AG09309 (cell line): ENCODE measurements at regions not wholly inside any gene's neighbourhood (a gene's known extent, or its start where the extent isn't known, plus 50 kb on each side); places are given as distances from the start of the nearest gene placed in this dataset.

Source experiments
- DNase-seq: peaks from one replicate; pipeline ENCODE4 v3.0.0-alpha.2; 2010; ENCODE audit warnings: low read depth
- H3K4me3 ChIP-seq: 2 replicates; pipeline ENCODE4 v1.5.1; 2011; ENCODE audit warnings: mild to moderate bottlenecking, low read depth, low read length, moderate library complexity; ENCODE audit not compliant: control insufficient read depth
- TF ChIP-seq, protein P1 (sequence below): IDR thresholded peaks from 2 replicates; pipeline ENCODE4 v1.5.1; 2011; ENCODE audit warnings: mild to moderate bottlenecking, low read depth, low read length, inconsistent platforms; ENCODE audit not compliant: insufficient read depth, control insufficient read depth; ENCODE audit errors: missing control alignments

DNA sequence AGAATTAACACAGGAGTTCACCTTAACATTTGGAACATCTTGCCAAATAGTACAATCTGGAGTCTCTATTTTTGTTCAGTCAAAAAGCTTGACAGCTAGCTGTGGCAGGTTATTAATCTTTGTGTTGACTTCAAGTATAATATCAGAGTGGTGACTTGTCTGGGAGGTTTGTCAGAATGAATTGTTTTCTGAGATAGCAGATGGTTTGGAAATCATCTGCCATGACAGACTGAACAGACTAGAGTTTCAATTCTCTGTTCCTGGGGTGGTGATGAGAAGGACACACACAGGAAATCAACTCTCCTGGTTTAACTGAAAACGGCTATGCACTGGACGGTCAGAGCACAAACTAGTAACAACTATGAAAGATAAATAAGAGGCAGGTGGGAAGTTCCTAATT is 203.3 kb upstream of the EMCN start:
- TF ChIP-seq, protein P1, sequence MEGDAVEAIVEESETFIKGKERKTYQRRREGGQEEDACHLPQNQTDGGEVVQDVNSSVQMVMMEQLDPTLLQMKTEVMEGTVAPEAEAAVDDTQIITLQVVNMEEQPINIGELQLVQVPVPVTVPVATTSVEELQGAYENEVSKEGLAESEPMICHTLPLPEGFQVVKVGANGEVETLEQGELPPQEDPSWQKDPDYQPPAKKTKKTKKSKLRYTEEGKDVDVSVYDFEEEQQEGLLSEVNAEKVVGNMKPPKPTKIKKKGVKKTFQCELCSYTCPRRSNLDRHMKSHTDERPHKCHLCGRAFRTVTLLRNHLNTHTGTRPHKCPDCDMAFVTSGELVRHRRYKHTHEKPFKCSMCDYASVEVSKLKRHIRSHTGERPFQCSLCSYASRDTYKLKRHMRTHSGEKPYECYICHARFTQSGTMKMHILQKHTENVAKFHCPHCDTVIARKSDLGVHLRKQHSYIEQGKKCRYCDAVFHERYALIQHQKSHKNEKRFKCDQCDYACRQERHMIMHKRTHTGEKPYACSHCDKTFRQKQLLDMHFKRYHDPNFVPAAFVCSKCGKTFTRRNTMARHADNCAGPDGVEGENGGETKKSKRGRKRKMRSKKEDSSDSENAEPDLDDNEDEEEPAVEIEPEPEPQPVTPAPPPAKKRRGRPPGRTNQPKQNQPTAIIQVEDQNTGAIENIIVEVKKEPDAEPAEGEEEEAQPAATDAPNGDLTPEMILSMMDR, result no peak
- no peak overlapping the region for H3K4me3 ChIP-seq
- no peak for DNase-seq

DNA sequence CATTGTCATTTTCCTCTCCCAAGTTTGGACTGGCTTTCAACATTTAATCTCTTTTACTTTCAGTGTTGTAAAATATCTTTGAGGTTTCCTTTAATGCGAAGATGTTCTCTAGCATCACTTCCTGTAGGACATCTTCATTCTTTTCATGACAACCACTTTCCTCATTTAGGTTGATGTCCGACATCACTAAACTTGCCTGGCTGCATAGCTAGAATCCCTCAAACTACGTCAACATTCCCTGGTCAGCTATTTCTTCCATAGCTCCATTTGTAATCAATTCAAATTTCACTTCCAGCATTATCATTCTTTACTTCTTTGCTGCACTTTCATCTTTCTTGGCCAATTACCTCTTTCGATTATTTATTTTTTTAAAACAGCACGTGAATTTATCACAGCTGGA is 198.6 kb upstream of the EMCN start:
- no peak for DNase-seq

DNA sequence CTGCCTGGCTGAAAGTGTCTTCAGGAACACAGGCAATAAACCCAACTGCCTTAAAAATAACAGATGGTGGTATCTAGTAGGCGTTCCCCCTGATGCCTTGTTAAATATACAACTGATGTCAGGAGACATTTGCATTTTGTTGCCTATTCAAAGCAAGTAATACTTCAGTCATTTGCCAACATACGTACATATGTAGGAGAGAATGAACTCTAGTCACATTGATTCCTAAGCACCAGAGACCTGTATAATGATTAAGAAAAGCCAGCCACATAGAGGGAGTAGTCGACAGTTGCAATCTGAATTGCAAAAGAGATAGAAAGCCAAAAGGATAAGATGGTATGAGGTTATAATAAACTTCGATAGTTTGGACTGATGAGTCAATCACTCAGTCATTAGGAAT is 191.0 kb upstream of the EMCN start:
- TF ChIP-seq, protein P1, result no peak
- H3K4me3 ChIP-seq, result no peak overlapping the region
- no peak for DNase-seq

More for the DNA sequence above, 198.6 kb upstream of the EMCN start:
- H3K4me3 ChIP-seq, result no peak overlapping the region
- TF ChIP-seq, protein P1, result no peak

DNA sequence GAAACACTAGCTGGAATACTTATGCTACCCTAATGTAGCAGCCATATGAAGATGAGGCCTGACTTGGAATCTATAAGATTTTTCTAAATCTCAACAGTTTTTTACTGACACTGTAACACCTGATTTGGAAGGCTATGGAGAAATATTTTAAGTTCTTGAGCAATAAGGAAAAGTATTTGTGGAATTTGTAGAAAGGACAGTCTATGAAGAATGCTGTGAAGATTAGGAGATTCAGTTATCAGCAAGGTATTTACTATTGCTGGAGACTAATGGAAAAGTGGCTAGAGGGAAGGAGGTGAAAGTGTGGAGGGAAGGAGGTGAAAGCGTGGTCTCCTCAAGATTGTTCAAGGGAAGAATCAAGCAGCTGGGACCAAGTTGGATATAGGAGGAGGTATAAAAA is 190.0 kb upstream of the EMCN start:
- no peak overlapping the region for H3K4me3 ChIP-seq
- no peak for DNase-seq
- TF ChIP-seq, protein P1, result no peak

DNA sequence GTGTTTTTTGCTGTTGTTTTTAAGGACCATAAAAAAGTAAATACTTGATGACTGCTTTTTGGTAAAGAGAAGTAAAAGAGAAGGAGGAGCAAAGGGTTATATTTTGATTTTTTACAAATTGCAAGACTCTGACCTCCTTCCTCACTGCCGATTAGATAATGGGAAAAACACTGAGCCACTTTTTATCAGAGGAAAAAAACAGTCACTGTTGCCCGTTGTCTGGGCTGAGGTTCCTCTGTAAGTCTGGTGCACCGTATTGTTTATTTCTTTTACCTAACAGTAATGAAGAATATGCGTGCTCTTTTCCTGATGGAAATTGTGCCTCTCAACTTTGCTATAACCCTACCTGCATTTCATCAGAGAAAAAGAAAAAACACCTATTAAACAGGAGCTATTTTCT is 178.7 kb upstream of the EMCN start:
- TF ChIP-seq, protein P1, result no peak
- no peak for DNase-seq
- H3K4me3 ChIP-seq, result no peak overlapping the region

DNA sequence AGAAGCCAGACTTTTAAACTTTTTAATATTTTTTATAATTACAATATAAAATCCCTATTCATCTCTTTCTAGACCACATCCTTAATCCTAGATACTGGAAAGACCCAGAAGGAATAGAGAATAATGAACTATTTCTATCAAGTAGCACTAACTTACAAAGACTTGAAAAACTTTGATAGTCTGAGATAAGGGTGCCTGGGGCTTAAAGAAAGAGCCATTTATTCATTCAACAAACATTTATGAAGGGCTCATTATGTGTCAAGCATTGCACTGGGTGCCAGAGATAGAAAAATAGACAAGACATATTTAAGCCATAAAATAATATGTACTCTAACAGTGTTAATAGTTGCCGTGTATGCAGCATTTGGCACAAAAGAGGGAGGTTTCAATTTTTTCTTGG is 178.0 kb upstream of the EMCN start:
- no peak for DNase-seq
- TF ChIP-seq, protein P1, result no peak
- no peak overlapping the region for H3K4me3 ChIP-seq
